SK-N-SH treated with all-trans-retinoic acid at 6 μM for 48 hours (cell line): ENCODE measurements at regions not wholly inside any gene's neighbourhood (a gene's known extent, or its start where the extent isn't known, plus 50 kb on each side); places are given as distances from the start of the nearest gene placed in this dataset.

Experiments used
- ARNTL ChIP-seq: fragments of 450-650 bp; formaldehyde crosslinking; IDR thresholded peaks from 2 replicates; pipeline ENCODE4 v1.5.0; 2020; ENCODE audit warnings: low read depth, mild to moderate bottlenecking, moderate library complexity, borderline replicate concordance
- BACH2 ChIP-seq: fragments of 250-450 bp; sonication (Bioruptor Pico); IDR thresholded peaks from 2 replicates; pipeline ENCODE4 v1.9.0; 2021; ENCODE audit warnings: mild to moderate bottlenecking, borderline replicate concordance
- ESRRG ChIP-seq: fragments of 250-450 bp; sonication (Bioruptor Pico); IDR thresholded peaks from 2 replicates; pipeline ENCODE4 v1.6.1; 2021; ENCODE audit warnings: mild to moderate bottlenecking
- PATZ1 ChIP-seq: fragments of 250-450 bp; sonication (Bioruptor Pico); IDR thresholded peaks from 2 replicates; pipeline ENCODE4 v1.8.0; 2020; ENCODE audit warnings: mild to moderate bottlenecking, moderate library complexity, borderline replicate concordance
- PPARA ChIP-seq: fragments of 250-450 bp; sonication (Bioruptor Pico); IDR thresholded peaks from 2 replicates; pipeline ENCODE4 v1.5.0; 2020; ENCODE audit warnings: mild to moderate bottlenecking, borderline replicate concordance
- RARB ChIP-seq: fragments of 250-450 bp; sonication (Bioruptor Pico); IDR thresholded peaks from 2 replicates; pipeline ENCODE4 v1.8.0; 2021; ENCODE audit warnings: mild to moderate bottlenecking, moderate library complexity
- SNAI2 ChIP-seq: fragments of 250-450 bp; sonication (Bioruptor Pico); IDR thresholded peaks from 2 replicates; pipeline ENCODE4 v1.5.0; 2020; ENCODE audit warnings: mild to moderate bottlenecking, moderate library complexity
- TOX ChIP-seq: fragments of 250-450 bp; sonication (Bioruptor Pico); IDR thresholded peaks from 2 replicates; pipeline ENCODE4 v1.8.0; 2021; ENCODE audit warnings: mild to moderate bottlenecking, moderate library complexity, borderline replicate concordance
- TSHZ2 ChIP-seq: fragments of 250-450 bp; sonication (Bioruptor Pico); IDR thresholded peaks from 2 replicates; pipeline ENCODE4 v1.5.0; 2020; ENCODE audit warnings: mild to moderate bottlenecking, moderate library complexity
- ZFP3 ChIP-seq: fragments of 250-450 bp; sonication (Bioruptor Pico); IDR thresholded peaks from 2 replicates; pipeline ENCODE4 v1.5.0; 2020; ENCODE audit warnings: mild to moderate bottlenecking, moderate library complexity
- ZFP30 ChIP-seq: fragments of 450-650 bp; formaldehyde crosslinking; IDR thresholded peaks from 2 replicates; pipeline ENCODE4 v1.5.0; 2022; ENCODE audit warnings: mild to moderate bottlenecking, moderate library complexity
- ZNF70 ChIP-seq: fragments of 450-650 bp; formaldehyde crosslinking; IDR thresholded peaks from 2 replicates; pipeline ENCODE4 v1.5.0; 2020; ENCODE audit warnings: mild to moderate bottlenecking, moderate library complexity
- ZNF8 ChIP-seq: fragments of 450-650 bp; formaldehyde crosslinking; IDR thresholded peaks from 2 replicates; pipeline ENCODE4 v1.5.0; 2020; ENCODE audit warnings: mild to moderate bottlenecking, moderate library complexity

- TF ChIP-seq PATZ1 (no peak), SNAI2 (CRISPR knock-in tag) (no peak), RARB (no peak), ARNTL (no peak), ZNF70 (no peak), PPARA (CRISPR knock-in tag) (no peak), TSHZ2 (CRISPR knock-in tag) (no peak), ZNF8 (CRISPR knock-in tag) (no peak), ESRRG (CRISPR knock-in tag) (no peak), ZFP3 (no peak), BACH2 (CRISPR knock-in tag) (no peak), TOX (CRISPR knock-in tag) (no peak), ZFP30 (no peak)
Measured at GRCh38 chr14:99094901-99095300, 177.1 kb downstream of the BCL11B start.
